ENCODE measurements at regions not wholly inside any gene's neighbourhood (a gene's known extent, or its start where the extent isn't known, plus 50 kb on each side); places are given as distances from the start of the nearest gene placed in this dataset.

DNA sequence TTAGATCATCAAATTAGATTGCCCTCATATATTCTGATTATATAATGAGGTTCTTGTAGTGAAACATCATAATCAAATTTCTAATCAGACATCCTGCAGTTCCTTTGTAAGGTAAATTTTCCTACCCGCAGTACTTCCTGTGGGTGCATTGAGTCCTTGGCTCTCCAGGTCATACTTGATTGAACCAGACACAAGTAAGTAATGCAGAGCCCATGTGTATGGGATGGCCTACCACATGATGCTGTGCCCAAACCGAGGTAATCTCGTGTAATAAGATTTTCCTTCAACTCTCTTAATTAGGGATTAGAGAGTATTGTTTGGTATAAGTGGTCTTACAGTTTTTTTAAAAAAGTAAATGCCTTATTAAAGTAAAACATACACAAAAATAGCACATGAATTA, 1841.8 kb downstream of the PCDH7 start:
- no peak overlapping the region for H3K27ac Mint-ChIP-seq
- H3K4me1 Mint-ChIP-seq, result peaks cover 7% of the 10 kb centered on the region
- no peaks in the 10 kb centered on the region for H3K27me3 Mint-ChIP-seq (ENCODE audit: low read depth)
- no peaks in the 10 kb centered on the region for H3K9me3 Mint-ChIP-seq
- TF ChIP-seq, protein P1, sequence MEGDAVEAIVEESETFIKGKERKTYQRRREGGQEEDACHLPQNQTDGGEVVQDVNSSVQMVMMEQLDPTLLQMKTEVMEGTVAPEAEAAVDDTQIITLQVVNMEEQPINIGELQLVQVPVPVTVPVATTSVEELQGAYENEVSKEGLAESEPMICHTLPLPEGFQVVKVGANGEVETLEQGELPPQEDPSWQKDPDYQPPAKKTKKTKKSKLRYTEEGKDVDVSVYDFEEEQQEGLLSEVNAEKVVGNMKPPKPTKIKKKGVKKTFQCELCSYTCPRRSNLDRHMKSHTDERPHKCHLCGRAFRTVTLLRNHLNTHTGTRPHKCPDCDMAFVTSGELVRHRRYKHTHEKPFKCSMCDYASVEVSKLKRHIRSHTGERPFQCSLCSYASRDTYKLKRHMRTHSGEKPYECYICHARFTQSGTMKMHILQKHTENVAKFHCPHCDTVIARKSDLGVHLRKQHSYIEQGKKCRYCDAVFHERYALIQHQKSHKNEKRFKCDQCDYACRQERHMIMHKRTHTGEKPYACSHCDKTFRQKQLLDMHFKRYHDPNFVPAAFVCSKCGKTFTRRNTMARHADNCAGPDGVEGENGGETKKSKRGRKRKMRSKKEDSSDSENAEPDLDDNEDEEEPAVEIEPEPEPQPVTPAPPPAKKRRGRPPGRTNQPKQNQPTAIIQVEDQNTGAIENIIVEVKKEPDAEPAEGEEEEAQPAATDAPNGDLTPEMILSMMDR (IDR thresholded peaks at IDR 0.05; ENCODE audit: unreplicated experiment in 3 of 3), result no peak
- H3K4me3 Mint-ChIP-seq, result no peak overlapping the region
- no peaks in the 10 kb centered on the region for H3K36me3 Mint-ChIP-seq (ENCODE audit: low read depth)

DNA sequence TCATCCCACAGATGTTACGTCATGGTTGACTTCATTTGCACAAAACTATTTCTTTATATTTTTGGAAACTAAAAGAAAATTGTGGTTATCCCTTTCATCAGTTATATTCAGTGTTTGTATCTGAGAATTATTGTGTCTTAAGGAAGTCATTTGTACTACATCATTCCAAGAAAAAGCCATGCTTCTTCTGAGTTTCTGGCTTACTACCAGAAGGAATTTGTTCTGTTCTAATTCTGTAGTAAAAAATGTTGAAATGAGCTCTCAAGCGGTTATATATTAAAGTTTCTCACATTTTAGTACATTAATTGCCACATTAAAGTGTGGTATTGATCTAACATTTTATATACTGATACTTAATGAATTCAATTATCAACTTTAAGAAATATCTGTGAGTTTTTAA, 1844.5 kb downstream of the PCDH7 start:
- no peaks in the 10 kb centered on the region for H3K36me3 Mint-ChIP-seq (ENCODE audit: low read depth)
- no peaks in the 10 kb centered on the region for H3K27me3 Mint-ChIP-seq (ENCODE audit: low read depth)
- TF ChIP-seq, protein P1 (IDR thresholded peaks at IDR 0.05; ENCODE audit: unreplicated experiment in 3 of 3), result no peak

DNA sequence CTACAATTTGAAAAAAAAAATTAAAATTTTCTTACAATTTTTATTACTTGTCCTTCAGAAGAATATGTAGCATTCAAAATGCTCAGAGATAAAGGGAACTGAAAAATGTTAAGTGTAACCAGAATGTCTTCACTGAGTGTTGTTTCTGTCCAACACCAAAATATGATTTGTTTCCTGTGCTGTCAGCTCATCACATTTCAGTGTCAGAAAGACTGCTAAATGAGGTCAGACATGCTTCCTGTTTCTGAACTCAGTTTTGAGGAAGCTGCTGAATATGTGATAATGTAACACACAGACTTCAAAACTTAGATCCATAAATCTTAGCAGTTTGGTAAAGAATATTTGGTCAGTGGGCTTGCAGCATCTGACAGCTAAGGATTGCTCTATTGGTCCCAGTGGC, 1849.7 kb downstream of the PCDH7 start:
- H3K27ac Mint-ChIP-seq, result no peak overlapping the region
- TF ChIP-seq, protein P1 (IDR thresholded peaks at IDR 0.05; ENCODE audit: unreplicated experiment in 3 of 3), result no peak
- H3K4me1 Mint-ChIP-seq, result no peaks in the 10 kb centered on the region
- H3K36me3 Mint-ChIP-seq (ENCODE audit: low read depth), result no peaks in the 10 kb centered on the region
- H3K27me3 Mint-ChIP-seq (ENCODE audit: low read depth), result no peaks in the 10 kb centered on the region
- H3K9me3 Mint-ChIP-seq, result no peaks in the 10 kb centered on the region
- H3K4me3 Mint-ChIP-seq, result no peak overlapping the region

More for the DNA sequence above, 1844.5 kb downstream of the PCDH7 start:
- H3K4me1 Mint-ChIP-seq, result peaks cover 7% of the 10 kb centered on the region
- H3K27ac Mint-ChIP-seq, result no peak overlapping the region
- no peaks in the 10 kb centered on the region for H3K9me3 Mint-ChIP-seq
- H3K4me3 Mint-ChIP-seq, result no peak overlapping the region

DNA sequence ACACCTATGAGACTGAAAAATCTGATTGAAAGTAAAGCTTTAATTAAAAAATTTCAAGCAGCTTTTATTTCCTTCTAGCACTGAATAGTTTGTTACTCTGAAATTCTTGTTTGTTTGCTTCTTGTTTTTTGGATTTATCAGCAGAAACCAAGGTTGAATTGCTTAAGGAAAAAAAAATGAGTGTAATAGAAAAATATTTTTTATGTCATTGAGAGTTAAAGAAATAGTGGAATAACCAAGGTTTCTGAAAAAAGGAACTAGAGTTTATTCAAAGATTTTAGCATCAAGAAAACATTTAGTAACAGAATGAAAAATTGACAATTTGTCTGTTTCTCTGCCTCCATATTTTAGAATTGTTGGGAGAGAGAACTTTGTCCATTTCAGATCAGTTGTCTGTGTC, 1852.2 kb downstream of the PCDH7 start:
- Mint-ChIP-seq H3K27me3 (ENCODE audit: low read depth) (no peaks in the 10 kb centered on the region), H3K4me3 (no peak overlapping the region), H3K27ac (no peak overlapping the region), H3K9me3 (no peaks in the 10 kb centered on the region), H3K4me1 (no peaks in the 10 kb centered on the region), H3K36me3 (ENCODE audit: low read depth) (no peaks in the 10 kb centered on the region)
- TF ChIP-seq, protein P1 (IDR thresholded peaks at IDR 0.05; ENCODE audit: unreplicated experiment in 3 of 3), result no peak

DNA sequence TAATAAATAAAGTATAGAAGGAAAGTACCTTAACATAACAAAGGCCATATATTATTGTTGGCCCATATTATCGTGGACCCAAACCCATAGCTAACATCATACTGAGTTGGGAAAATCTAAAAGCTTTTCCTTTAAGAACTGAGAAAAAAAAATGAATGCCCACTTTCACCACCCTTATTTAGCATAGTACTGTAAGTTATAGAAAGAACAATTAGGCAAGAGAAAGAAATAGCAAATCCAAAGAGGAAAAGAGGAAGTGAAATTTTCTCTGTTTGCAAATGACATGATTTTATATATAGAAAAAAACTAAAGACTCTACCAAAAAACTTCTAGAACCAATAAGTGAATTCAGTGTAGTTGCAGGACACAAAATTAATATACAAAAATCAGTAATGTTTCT, 1854.6 kb downstream of the PCDH7 start:
- no peaks in the 10 kb centered on the region for H3K36me3 Mint-ChIP-seq (ENCODE audit: low read depth)
- H3K27me3 Mint-ChIP-seq (ENCODE audit: low read depth), result no peaks in the 10 kb centered on the region
- H3K4me1 Mint-ChIP-seq, result no peaks in the 10 kb centered on the region
- no peaks in the 10 kb centered on the region for H3K9me3 Mint-ChIP-seq
- TF ChIP-seq, protein P1 (IDR thresholded peaks at IDR 0.05; ENCODE audit: unreplicated experiment in 3 of 3), result no peak
- H3K4me3 Mint-ChIP-seq, result no peak overlapping the region
- H3K27ac Mint-ChIP-seq, result no peak overlapping the region

DNA sequence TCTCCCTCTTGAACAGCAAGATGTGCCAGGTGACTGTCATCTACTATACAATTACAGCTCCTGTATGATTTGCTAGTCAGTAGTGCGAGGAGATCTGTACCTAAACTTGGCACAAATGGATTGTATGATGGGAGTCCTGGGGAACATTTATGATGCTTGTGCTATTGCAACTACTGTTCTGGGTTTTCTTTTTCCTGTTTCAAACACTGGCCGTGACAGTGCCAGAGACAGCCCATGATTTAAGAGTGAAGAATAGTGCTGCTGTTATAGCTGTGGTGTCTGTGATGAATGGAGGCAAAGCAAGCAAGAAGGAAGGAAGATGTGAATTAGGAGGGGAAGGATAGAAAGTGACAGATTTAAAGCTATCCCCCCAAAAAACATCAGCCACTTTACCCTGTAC, 1868.9 kb downstream of the PCDH7 start:
- Mint-ChIP-seq H3K9me3 (no peaks in the 10 kb centered on the region), H3K4me3 (no peak overlapping the region), H3K4me1 (no peaks in the 10 kb centered on the region), H3K27ac (no peak overlapping the region), H3K27me3 (ENCODE audit: low read depth) (no peaks in the 10 kb centered on the region), H3K36me3 (ENCODE audit: low read depth) (no peaks in the 10 kb centered on the region)
- TF ChIP-seq, protein P1 (IDR thresholded peaks at IDR 0.05; ENCODE audit: unreplicated experiment in 3 of 3), result no peak

Data from nephron (organoid).